ENCODE measurements at regions not wholly inside any gene's neighbourhood (a gene's known extent, or its start where the extent isn't known, plus 50 kb on each side); places are given as distances from the start of the nearest gene placed in this dataset.

DNA sequence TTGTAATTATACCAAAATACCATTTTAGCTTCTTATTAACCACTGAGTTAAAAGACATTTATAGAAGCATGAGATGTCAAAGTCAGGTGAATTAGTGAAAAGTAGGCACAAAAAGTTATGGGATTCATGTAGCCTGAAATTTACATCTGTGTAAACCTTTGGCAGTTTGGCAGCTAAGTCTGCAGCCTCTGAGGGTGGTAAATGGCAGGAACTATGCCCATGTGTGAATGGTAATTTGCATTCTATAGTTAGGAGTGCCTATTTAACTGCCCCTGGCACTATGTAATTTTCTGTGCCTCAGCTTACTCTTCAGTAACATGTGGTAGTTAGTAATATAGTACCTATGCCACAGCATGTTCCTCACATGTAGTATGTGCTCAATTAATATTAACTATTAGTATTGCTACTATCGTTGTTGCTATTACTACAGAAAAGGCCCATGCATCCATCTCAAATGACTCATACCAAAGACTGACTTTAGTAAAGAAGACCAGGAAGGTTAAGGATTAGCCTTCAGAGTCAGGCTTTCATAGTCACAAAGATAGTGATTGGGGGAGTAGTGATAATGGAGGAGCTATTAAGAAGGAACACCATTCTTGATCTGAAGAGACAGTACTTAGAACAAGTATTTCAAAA is 258.7 kb upstream of the BTG1 start:
- no peak overlapping the region for H2AFZ ChIP-seq
- no peaks in the 10 kb centered on the region for H4K20me1 ChIP-seq (replicated peaks; ENCODE audit: insufficient read depth)
- no peak overlapping the region for H3K27ac ChIP-seq (ENCODE audit: low read depth)
- ATAC-seq (no peak), DNase-seq (ENCODE audit: low spot score) (no peak)
- H3K27ac Mint-ChIP-seq, result no peak overlapping the region
- H3K4me1 ChIP-seq (ENCODE audit: insufficient read depth), result no peaks in the 10 kb centered on the region
- H3K27me3 ChIP-seq (ENCODE audit: insufficient read depth), result no peaks in the 10 kb centered on the region
- H3K36me3 Mint-ChIP-seq (ENCODE audit: low read depth), result peaks cover 6% of the 10 kb centered on the region; the same call in 2 of the 3 replicates
- H3K79me2 ChIP-seq (replicated peaks; ENCODE audit: insufficient read depth), result no peaks in the 10 kb centered on the region
- no peak overlapping the region for H3K4me3 Mint-ChIP-seq
- peaks cover 9% of the 10 kb centered on the region; the same call in 2 of the 3 replicates for H3K9me3 Mint-ChIP-seq
- H3K4me2 ChIP-seq, result no peak overlapping the region
- H3K4me1 Mint-ChIP-seq, result no peaks in the 10 kb centered on the region
- H3F3A ChIP-seq (replicated peaks; ENCODE audit: low read depth), result no peaks in the 10 kb centered on the region
- TF ChIP-seq NANOG (IDR thresholded peaks at IDR 0.05; ENCODE audit: borderline replicate concordance), result no peak
- TF ChIP-seq ZNF331 (CRISPR knock-in tag; IDR thresholded peaks at IDR 0.05; ENCODE audit: low read depth), result no peak
- no peak for TF ChIP-seq CREB1 (CRISPR knock-in tag; IDR thresholded peaks at IDR 0.05; ENCODE audit: low read depth)
- TF ChIP-seq STAT1 (IDR thresholded peaks at IDR 0.05; ENCODE audit: unreplicated experiment), result no peak
- TF ChIP-seq EZH2phosphoT487 (IDR thresholded peaks at IDR 0.05; ENCODE audit: unreplicated experiment), result no peak
- TF ChIP-seq EZH2 (IDR thresholded peaks at IDR 0.05; ENCODE audit: low read depth, unreplicated experiment), result no peak
- TF ChIP-seq, protein P1, sequence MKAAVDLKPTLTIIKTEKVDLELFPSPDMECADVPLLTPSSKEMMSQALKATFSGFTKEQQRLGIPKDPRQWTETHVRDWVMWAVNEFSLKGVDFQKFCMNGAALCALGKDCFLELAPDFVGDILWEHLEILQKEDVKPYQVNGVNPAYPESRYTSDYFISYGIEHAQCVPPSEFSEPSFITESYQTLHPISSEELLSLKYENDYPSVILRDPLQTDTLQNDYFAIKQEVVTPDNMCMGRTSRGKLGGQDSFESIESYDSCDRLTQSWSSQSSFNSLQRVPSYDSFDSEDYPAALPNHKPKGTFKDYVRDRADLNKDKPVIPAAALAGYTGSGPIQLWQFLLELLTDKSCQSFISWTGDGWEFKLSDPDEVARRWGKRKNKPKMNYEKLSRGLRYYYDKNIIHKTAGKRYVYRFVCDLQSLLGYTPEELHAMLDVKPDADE (IDR thresholded peaks at IDR 0.05), result no peak
- TF ChIP-seq, protein P2, sequence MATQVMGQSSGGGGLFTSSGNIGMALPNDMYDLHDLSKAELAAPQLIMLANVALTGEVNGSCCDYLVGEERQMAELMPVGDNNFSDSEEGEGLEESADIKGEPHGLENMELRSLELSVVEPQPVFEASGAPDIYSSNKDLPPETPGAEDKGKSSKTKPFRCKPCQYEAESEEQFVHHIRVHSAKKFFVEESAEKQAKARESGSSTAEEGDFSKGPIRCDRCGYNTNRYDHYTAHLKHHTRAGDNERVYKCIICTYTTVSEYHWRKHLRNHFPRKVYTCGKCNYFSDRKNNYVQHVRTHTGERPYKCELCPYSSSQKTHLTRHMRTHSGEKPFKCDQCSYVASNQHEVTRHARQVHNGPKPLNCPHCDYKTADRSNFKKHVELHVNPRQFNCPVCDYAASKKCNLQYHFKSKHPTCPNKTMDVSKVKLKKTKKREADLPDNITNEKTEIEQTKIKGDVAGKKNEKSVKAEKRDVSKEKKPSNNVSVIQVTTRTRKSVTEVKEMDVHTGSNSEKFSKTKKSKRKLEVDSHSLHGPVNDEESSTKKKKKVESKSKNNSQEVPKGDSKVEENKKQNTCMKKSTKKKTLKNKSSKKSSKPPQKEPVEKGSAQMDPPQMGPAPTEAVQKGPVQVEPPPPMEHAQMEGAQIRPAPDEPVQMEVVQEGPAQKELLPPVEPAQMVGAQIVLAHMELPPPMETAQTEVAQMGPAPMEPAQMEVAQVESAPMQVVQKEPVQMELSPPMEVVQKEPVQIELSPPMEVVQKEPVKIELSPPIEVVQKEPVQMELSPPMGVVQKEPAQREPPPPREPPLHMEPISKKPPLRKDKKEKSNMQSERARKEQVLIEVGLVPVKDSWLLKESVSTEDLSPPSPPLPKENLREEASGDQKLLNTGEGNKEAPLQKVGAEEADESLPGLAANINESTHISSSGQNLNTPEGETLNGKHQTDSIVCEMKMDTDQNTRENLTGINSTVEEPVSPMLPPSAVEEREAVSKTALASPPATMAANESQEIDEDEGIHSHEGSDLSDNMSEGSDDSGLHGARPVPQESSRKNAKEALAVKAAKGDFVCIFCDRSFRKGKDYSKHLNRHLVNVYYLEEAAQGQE (IDR thresholded peaks at IDR 0.05; ENCODE audit: unreplicated experiment), result no peak
- TF ChIP-seq JUNB (IDR thresholded peaks at IDR 0.05; ENCODE audit: unreplicated experiment), result no peak
- TF ChIP-seq, protein P3, sequence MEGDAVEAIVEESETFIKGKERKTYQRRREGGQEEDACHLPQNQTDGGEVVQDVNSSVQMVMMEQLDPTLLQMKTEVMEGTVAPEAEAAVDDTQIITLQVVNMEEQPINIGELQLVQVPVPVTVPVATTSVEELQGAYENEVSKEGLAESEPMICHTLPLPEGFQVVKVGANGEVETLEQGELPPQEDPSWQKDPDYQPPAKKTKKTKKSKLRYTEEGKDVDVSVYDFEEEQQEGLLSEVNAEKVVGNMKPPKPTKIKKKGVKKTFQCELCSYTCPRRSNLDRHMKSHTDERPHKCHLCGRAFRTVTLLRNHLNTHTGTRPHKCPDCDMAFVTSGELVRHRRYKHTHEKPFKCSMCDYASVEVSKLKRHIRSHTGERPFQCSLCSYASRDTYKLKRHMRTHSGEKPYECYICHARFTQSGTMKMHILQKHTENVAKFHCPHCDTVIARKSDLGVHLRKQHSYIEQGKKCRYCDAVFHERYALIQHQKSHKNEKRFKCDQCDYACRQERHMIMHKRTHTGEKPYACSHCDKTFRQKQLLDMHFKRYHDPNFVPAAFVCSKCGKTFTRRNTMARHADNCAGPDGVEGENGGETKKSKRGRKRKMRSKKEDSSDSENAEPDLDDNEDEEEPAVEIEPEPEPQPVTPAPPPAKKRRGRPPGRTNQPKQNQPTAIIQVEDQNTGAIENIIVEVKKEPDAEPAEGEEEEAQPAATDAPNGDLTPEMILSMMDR (conservative IDR thresholded peaks at IDR 0.05; ENCODE audit: low read depth in 2 of 2), result no peak
- TF ChIP-seq ZNF114 (CRISPR knock-in tag; IDR thresholded peaks at IDR 0.05), result no peak
- TF ChIP-seq POLR2AphosphoS5 (IDR thresholded peaks at IDR 0.05; ENCODE audit: low read depth), result no peak
- no peaks in the 10 kb centered on the region for H3K36me3 ChIP-seq (ENCODE audit: insufficient read depth)
- no peak overlapping the region for H3K4me3 ChIP-seq
- H3K9me2 ChIP-seq (ENCODE audit: insufficient read depth), result peaks cover 11% of the 10 kb centered on the region; the same call in 1 of the 2 replicates
- H3K27me3 Mint-ChIP-seq (ENCODE audit: insufficient read depth, low read depth, poor library complexity), result peaks cover 1% of the 10 kb centered on the region

Data from GM23338 (cell line).